Central memory CD4-positive, alpha-beta T cell (primary cell): ENCODE measurements at regions not wholly inside any gene's neighbourhood (a gene's known extent, or its start where the extent isn't known, plus 50 kb on each side); places are given as distances from the start of the nearest gene placed in this dataset.

ENCODE experiments used
- DNase-seq: peaks from one replicate; pipeline ENCODE4 v3.0.0; 2022

- DNase-seq: peak; percentile 71
These were observed 58.7 kb upstream of the GZMB start for GRCh38 chr14:24692382-24693352.

GRCh38 chr14:24690492-24690891 is 56.5 kb upstream of the GZMB start:
- no peak for DNase-seq

DNA sequence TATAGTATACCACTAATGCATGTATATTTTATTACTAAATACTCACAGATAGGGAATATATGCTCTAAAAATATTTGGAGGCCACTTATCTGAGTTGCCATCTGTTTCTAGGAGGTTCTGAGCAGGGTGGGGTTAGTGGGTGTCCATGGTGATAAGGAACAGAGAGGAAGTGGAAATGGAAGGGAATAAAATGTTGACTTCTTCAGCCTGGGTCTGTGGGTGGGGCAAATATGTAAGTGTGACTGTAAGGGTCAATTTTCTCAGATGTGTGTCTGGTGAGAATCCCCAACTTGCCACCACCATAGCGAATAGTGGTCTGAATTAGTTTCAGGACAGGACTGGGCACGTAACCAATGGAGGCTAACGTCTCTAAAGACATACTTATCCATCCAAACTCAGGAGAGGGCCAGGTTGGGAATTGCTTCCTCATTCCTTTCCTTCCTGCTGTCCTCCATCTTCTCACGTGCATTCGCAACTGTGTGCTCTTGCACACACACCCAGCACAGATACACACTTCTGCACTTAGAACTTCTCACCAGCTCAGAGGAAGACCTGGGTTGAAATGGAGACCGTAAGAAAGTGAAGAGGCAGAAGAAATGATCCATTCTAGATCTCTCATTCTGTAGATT is 54.2 kb upstream of the GZMB start:
- DNase-seq: no peak
